ENCODE measurements at regions not wholly inside any gene's neighbourhood (a gene's known extent, or its start where the extent isn't known, plus 50 kb on each side); places are given as distances from the start of the nearest gene placed in this dataset.

- no peak overlapping the region for H2BK120ac ChIP-seq (replicated peaks; ENCODE audit: low read depth, low read length)
- H4K91ac ChIP-seq (replicated peaks; ENCODE audit: insufficient read length, low read length): no peak overlapping the region
- CTCF ChIA-PET (ENCODE audit: partially characterized antibody): no interaction called here
- no peak overlapping the region for H3K14ac ChIP-seq (ENCODE audit: insufficient read length)
- no peak overlapping the region for H2AK5ac ChIP-seq (ENCODE audit: low read depth, low read length)
- H2BK15ac ChIP-seq (ENCODE audit: low read length): no peak overlapping the region
- no peak overlapping the region for H3K27ac ChIP-seq (ENCODE audit: low read depth, low read length)
- H3K4me3 ChIP-seq (ENCODE audit: extremely low read depth in 1 of 4, insufficient read depth in 2 of 4, low read depth in 3 of 4, low read length in 4 of 4): no peak overlapping the region
- H4K8ac ChIP-seq (ENCODE audit: extremely low read depth, insufficient read depth, low read length): no peak overlapping the region
- H3K18ac ChIP-seq (ENCODE audit: extremely low read depth, low read length): no peak overlapping the region
- no peaks in the 10 kb centered on the region; a peak in 1 of 7 replicates for H3K27me3 ChIP-seq (replicated peaks in 1 of 4; ENCODE audit: control insufficient read depth in 3 of 4, extremely low read depth in 1 of 4, insufficient read depth in 3 of 4, low read length in 3 of 4)
- H3K79me1 ChIP-seq (ENCODE audit: low read depth, low read length): no peaks in the 10 kb centered on the region
- H3K4me2 ChIP-seq (ENCODE audit: insufficient read depth in 1 of 2, low read depth in 2 of 2, low read length in 2 of 2): no peak overlapping the region
- H3K23me2 ChIP-seq (ENCODE audit: low read depth, low read length): no peaks in the 10 kb centered on the region
- H2BK20ac ChIP-seq (ENCODE audit: low read length): no peak overlapping the region
- H4K5ac ChIP-seq (ENCODE audit: insufficient read length, low read depth, low read length): no peak overlapping the region
- H3K9ac ChIP-seq (replicated peaks in 1 of 4; ENCODE audit: extremely low read depth in 1 of 4, low read depth in 3 of 4, low read length in 3 of 4): no peak overlapping the region
- DNase-seq (ENCODE audit: low read depth in 1 of 2, low spot score in 2 of 2) (no peak), FAIRE-seq (no peak)
- no peaks in the 10 kb centered on the region for H3K79me2 ChIP-seq (ENCODE audit: control insufficient read depth in 1 of 2, insufficient read depth in 2 of 2, low read length in 2 of 2)
- no peak overlapping the region for H3K4ac ChIP-seq (replicated peaks; ENCODE audit: insufficient read length, low read depth, low read length)
- whole genome bisulfite sequencing, 2 experiments (ENCODE audit: extremely low coverage in 1 of 2, insufficient coverage in 1 of 2, insufficient read length in 1 of 2, insufficient replicate concordance in 2 of 2, low coverage in 1 of 2, low lambda C conversion rate in 2 of 2, missing lambda C conversion rate in 1 of 2): 84% methylated on average over 12 of the region's 14 CpGs; no CpG with 5 or more reads in 1 of the 2 experiments
- H3K9me3 ChIP-seq (ENCODE audit: insufficient read depth in 2 of 2, low read depth in 1 of 2, low read length in 1 of 2): peaks cover 6 to 10% of the 10 kb centered on the region in 2 experiments; a peak in 2 of 4 replicates
- H3K56ac ChIP-seq (replicated peaks; ENCODE audit: insufficient read length, low read depth, low read length): no peak overlapping the region
- no peak overlapping the region for H2BK5ac ChIP-seq (ENCODE audit: low read depth, low read length)
- H3K4me1 ChIP-seq (replicated peaks in 1 of 4; ENCODE audit: control insufficient read depth in 3 of 4, insufficient read depth in 4 of 4, low read length in 3 of 4): peaks cover 4 to 11% (median 8%) of the 10 kb centered on the region in 4 experiments
- H3K23ac ChIP-seq (ENCODE audit: insufficient read length): no peak overlapping the region
- no peak overlapping the region for H2BK12ac ChIP-seq (ENCODE audit: low read depth, low read length)
- no peaks in the 10 kb centered on the region for H4K20me1 ChIP-seq (replicated peaks in 1 of 2; ENCODE audit: control insufficient read depth in 1 of 2, insufficient read depth in 2 of 2, low read length in 2 of 2)
- no peak overlapping the region for H2AFZ ChIP-seq (ENCODE audit: low read length)
- POLR2A ChIA-PET (ENCODE audit: partially characterized antibody): no interaction called here
- no peaks in the 10 kb centered on the region for H3K36me3 ChIP-seq (ENCODE audit: control insufficient read depth in 2 of 4, insufficient read depth in 4 of 4, low read length in 3 of 4)
- no peak for TF ChIP-seq TEAD4 (IDR thresholded peaks at IDR 0.05; ENCODE audit: low read depth, low read length)
- TF ChIP-seq POLR2A (IDR thresholded peaks at IDR 0.05; ENCODE audit: control extremely low read depth in 1 of 2, low read depth in 2 of 2, low read length in 2 of 2): no peak
- no peak for TF ChIP-seq USF2 (IDR thresholded peaks at IDR 0.05; ENCODE audit: low read length)
Measured at GRCh38 chr12:131213896-131214442, 260.3 kb downstream of the ADGRD1 start.

Data from H1 (cell line).